NCI-H1105 (cell line): ENCODE measurements at regions not wholly inside any gene's neighbourhood (a gene's known extent, or its start where the extent isn't known, plus 50 kb on each side); places are given as distances from the start of the nearest gene placed in this dataset.

Experiments used
- DNase-seq: peaks from one replicate; lab custom pipeline; 2025; lab: John Stamatoyannopoulos, UW

GRCh38 chrX:148080593-148080992 lies 99.5 kb downstream of the FMR1NB start:
- DNase-seq, result no peak

GRCh38 chrX:148084611-148085010 lies 103.5 kb downstream of the FMR1NB start:
- DNase-seq, result peak; percentile 61

GRCh38 chrX:148120151-148120550 lies 139.0 kb downstream of the FMR1NB start:
- no peak for DNase-seq

- no peak for DNase-seq
Measured at GRCh38 chrX:148120999-148121623, 140.0 kb downstream of the FMR1NB start.

GRCh38 chrX:148128872-148129505 lies 147.9 kb downstream of the FMR1NB start:
- DNase-seq, result peak; percentile 21

GRCh38 chrX:148133105-148133725 lies 152.1 kb downstream of the FMR1NB start:
- peak; percentile 46 for DNase-seq

GRCh38 chrX:148134578-148134977 lies 153.4 kb downstream of the FMR1NB start:
- DNase-seq, result no peak

GRCh38 chrX:148135738-148136137 lies 154.6 kb downstream of the FMR1NB start:
- peak; percentile 11 for DNase-seq

GRCh38 chrX:148146121-148146520 lies 165.0 kb downstream of the FMR1NB start:
- no peak for DNase-seq

- DNase-seq, result no peak
Measured at GRCh38 chrX:148156986-148157385, 175.8 kb downstream of the FMR1NB start.

- DNase-seq, result no peak
Measured at GRCh38 chrX:148159796-148160195, 178.7 kb downstream of the FMR1NB start.

- DNase-seq, result no peak
Measured at GRCh38 chrX:148161701-148162100, 180.6 kb downstream of the FMR1NB start.

- peak; percentile 24 for DNase-seq
Measured at GRCh38 chrX:148185631-148186030, 204.5 kb downstream of the FMR1NB start.

GRCh38 chrX:148192547-148192946 lies 211.4 kb downstream of the FMR1NB start:
- no peak for DNase-seq

- DNase-seq, result no peak
Measured at GRCh38 chrX:148193759-148194158, 212.6 kb downstream of the FMR1NB start.

- no peak for DNase-seq
Measured at GRCh38 chrX:148203531-148203930, 222.4 kb downstream of the FMR1NB start.

GRCh38 chrX:148204195-148204594 lies 223.1 kb downstream of the FMR1NB start:
- no peak for DNase-seq

- DNase-seq, result no peak
Measured at GRCh38 chrX:148214786-148215185, 233.6 kb downstream of the FMR1NB start.

GRCh38 chrX:148215726-148216125 lies 234.6 kb downstream of the FMR1NB start:
- DNase-seq, result no peak

- DNase-seq, result no peak
Measured at GRCh38 chrX:148223361-148223760, 242.2 kb downstream of the FMR1NB start.

GRCh38 chrX:148228521-148228920 lies 247.4 kb downstream of the FMR1NB start:
- no peak for DNase-seq

- DNase-seq, result no peak
Measured at GRCh38 chrX:148229801-148230303, 248.7 kb downstream of the FMR1NB start.

GRCh38 chrX:148259990-148260389 lies 240.4 kb upstream of the AFF2 start:
- DNase-seq, result no peak
